Neural crest cell (in vitro differentiated cells): ENCODE measurements at regions not wholly inside any gene's neighbourhood (a gene's known extent, or its start where the extent isn't known, plus 50 kb on each side); places are given as distances from the start of the nearest gene placed in this dataset.

ENCODE experiments used
- DNase-seq: peaks from one replicate; pipeline ENCODE4 v3.0.0; 2021; ENCODE audit warnings: low read depth, mixed read lengths, low spot score
- H3K27ac Mint-ChIP-seq: one replicate; pipeline ENCODE4 v1.8.0; 2021; ENCODE audit warnings: mild to moderate bottlenecking, mixed read lengths; ENCODE audit not compliant: unreplicated experiment
- H3K27me3 Mint-ChIP-seq: 2 replicates; pipeline ENCODE4 v1.8.0; 2021; ENCODE audit warnings: low read depth, mild to moderate bottlenecking, mixed read lengths
- H3K36me3 Mint-ChIP-seq: 2 replicates; pipeline ENCODE4 v1.8.0; 2021; ENCODE audit warnings: low read depth, mild to moderate bottlenecking, mixed read lengths
- H3K4me1 Mint-ChIP-seq: 2 replicates; pipeline ENCODE4 v1.8.0; 2021; ENCODE audit warnings: mixed read lengths
- H3K4me3 Mint-ChIP-seq: one replicate; pipeline ENCODE4 v1.8.0; 2021; ENCODE audit warnings: mild to moderate bottlenecking, mixed read lengths
- H3K9me3 Mint-ChIP-seq: 2 replicates; pipeline ENCODE4 v1.8.0; 2021; ENCODE audit warnings: mixed read lengths
- CTCF ChIP-seq: fragments of 200-600 bp; sonication (generic); conservative IDR thresholded peaks from 2 replicates; pipeline ENCODE4 v1.5.0; 2021; ENCODE audit warnings: antibody characterized with exemption, mild to moderate bottlenecking

- TF ChIP-seq CTCF: no peak
- DNase-seq: no peak
- H3K4me3 Mint-ChIP-seq: no peak overlapping the region
- H3K27ac Mint-ChIP-seq: no peak overlapping the region
- H3K36me3 Mint-ChIP-seq: no peaks in the 10 kb centered on the region
- H3K27me3 Mint-ChIP-seq: no peaks in the 10 kb centered on the region
- no peaks in the 10 kb centered on the region for H3K9me3 Mint-ChIP-seq
- no peaks in the 10 kb centered on the region for H3K4me1 Mint-ChIP-seq
These were observed 287.5 kb upstream of the MGAT4C start for GRCh38 chr12:86543716-86544115.

GRCh38 chr12:86530996-86531655 lies 274.9 kb upstream of the MGAT4C start:
- DNase-seq: no peak
- Mint-ChIP-seq H3K27ac (no peak overlapping the region), H3K4me3 (no peak overlapping the region), H3K9me3 (peaks cover 7% of the 10 kb centered on the region), H3K27me3 (no peaks in the 10 kb centered on the region), H3K4me1 (no peaks in the 10 kb centered on the region), H3K36me3 (no peaks in the 10 kb centered on the region)
- TF ChIP-seq CTCF: no peak

- Mint-ChIP-seq H3K27ac (no peak overlapping the region), H3K9me3 (peaks cover 27% of the 10 kb centered on the region), H3K4me3 (no peak overlapping the region), H3K36me3 (no peaks in the 10 kb centered on the region), H3K4me1 (no peaks in the 10 kb centered on the region), H3K27me3 (no peaks in the 10 kb centered on the region)
- no peak for DNase-seq
- no peak for TF ChIP-seq CTCF
These were observed 269.9 kb upstream of the MGAT4C start for GRCh38 chr12:86526060-86526595.

GRCh38 chr12:86523844-86524243 lies 267.7 kb upstream of the MGAT4C start:
- Mint-ChIP-seq H3K9me3 (peaks cover 25% of the 10 kb centered on the region), H3K4me3 (no peak overlapping the region), H3K36me3 (no peaks in the 10 kb centered on the region), H3K27ac (no peak overlapping the region), H3K27me3 (no peaks in the 10 kb centered on the region), H3K4me1 (no peaks in the 10 kb centered on the region)
- no peak for DNase-seq
- TF ChIP-seq CTCF: no peak

GRCh38 chr12:86521870-86522269 lies 265.7 kb upstream of the MGAT4C start:
- Mint-ChIP-seq H3K4me1 (no peaks in the 10 kb centered on the region), H3K4me3 (no peak overlapping the region), H3K36me3 (no peaks in the 10 kb centered on the region), H3K27ac (no peak overlapping the region), H3K27me3 (no peaks in the 10 kb centered on the region), H3K9me3 (peaks cover 20% of the 10 kb centered on the region)
- TF ChIP-seq CTCF: no peak
- DNase-seq: no peak
